Glutamatergic neuron (in vitro differentiated cells): ENCODE measurements at regions not wholly inside any gene's neighbourhood (a gene's known extent, or its start where the extent isn't known, plus 50 kb on each side); places are given as distances from the start of the nearest gene placed in this dataset.
A peak's percentile ranks its signal among the peaks of the same experiment; 100 is the strongest.
"Not testable (repeated sequence)": the region's sequence is repeated elsewhere in the genome, so short reads cannot be mapped to it uniquely, and the experiment has no call there.

ENCODE experiments used
- DNase-seq: peaks from one replicate; pipeline ENCODE4 v3.0.0; 2022
- H3K27ac Mint-ChIP-seq: one replicate; pipeline ENCODE4 v1.8.0; 2020; ENCODE audit warnings: mild to moderate bottlenecking, mixed read lengths, inconsistent platforms; ENCODE audit not compliant: unreplicated experiment
- H3K27me3 Mint-ChIP-seq: one replicate; pipeline ENCODE4 v1.8.0; 2020; ENCODE audit warnings: mild to moderate bottlenecking, moderate library complexity, mixed read lengths, inconsistent platforms; ENCODE audit not compliant: unreplicated experiment
- H3K36me3 Mint-ChIP-seq: one replicate; pipeline ENCODE4 v1.8.0; 2020; ENCODE audit warnings: mild to moderate bottlenecking, mixed read lengths, inconsistent platforms; ENCODE audit not compliant: unreplicated experiment
- H3K4me1 Mint-ChIP-seq: one replicate; pipeline ENCODE4 v1.8.0; 2020; ENCODE audit warnings: mild to moderate bottlenecking, low read depth, mixed read lengths, inconsistent platforms; ENCODE audit not compliant: unreplicated experiment
- H3K4me3 Mint-ChIP-seq: one replicate; pipeline ENCODE4 v1.8.0; 2020; ENCODE audit warnings: mild to moderate bottlenecking, mixed read lengths, inconsistent platforms; ENCODE audit not compliant: unreplicated experiment
- H3K9me3 Mint-ChIP-seq: one replicate; pipeline ENCODE4 v1.8.0; 2020; ENCODE audit warnings: mild to moderate bottlenecking, moderate library complexity, mixed read lengths, inconsistent platforms; ENCODE audit not compliant: unreplicated experiment
- CTCF ChIP-seq: fragments of 200-600 bp; sonication (generic); IDR thresholded peaks from one replicate; pipeline ENCODE4 v1.5.0; 2021; ENCODE audit not compliant: partially characterized antibody, unreplicated experiment

GRCh38 chr9:87040410-87041009 is 93.2 kb upstream of the GAS1 start:
- peak overlapping the region; percentile 50 for H3K27ac Mint-ChIP-seq
- peaks cover 8% of the 10 kb centered on the region for H3K36me3 Mint-ChIP-seq
- no peak for TF ChIP-seq CTCF
- H3K4me1 Mint-ChIP-seq = peaks cover 22% of the 10 kb centered on the region
- H3K27me3 Mint-ChIP-seq = peaks cover 5% of the 10 kb centered on the region
- no peak for DNase-seq
- peak overlapping the region; percentile 84 for H3K4me3 Mint-ChIP-seq
- no peaks in the 10 kb centered on the region for H3K9me3 Mint-ChIP-seq

- Mint-ChIP-seq H3K27ac (peak overlapping the region; percentile 99), H3K4me1 (peaks cover 15% of the 10 kb centered on the region), H3K4me3 (peak overlapping the region; percentile 84)
- H3K27me3 Mint-ChIP-seq, H3K9me3 Mint-ChIP-seq, H3K36me3 Mint-ChIP-seq: not testable (repeated sequence)
- DNase-seq = peak; percentile 18
Observed at GRCh38 chr9:87041553-87042235, 94.4 kb upstream of the GAS1 start.

GRCh38 chr9:87049929-87050608 is 102.8 kb upstream of the GAS1 start:
- H3K4me1 Mint-ChIP-seq, H3K4me3 Mint-ChIP-seq, DNase-seq, H3K27me3 Mint-ChIP-seq, H3K9me3 Mint-ChIP-seq, H3K27ac Mint-ChIP-seq, H3K36me3 Mint-ChIP-seq: not testable (repeated sequence)

- no peak overlapping the region for H3K4me3 Mint-ChIP-seq
- peaks cover 2% of the 10 kb centered on the region for H3K9me3 Mint-ChIP-seq
- no peak for TF ChIP-seq CTCF
- H3K27ac Mint-ChIP-seq = peak overlapping the region; percentile 10
- peaks cover 14% of the 10 kb centered on the region for H3K36me3 Mint-ChIP-seq
- H3K27me3 Mint-ChIP-seq = peaks cover 4% of the 10 kb centered on the region
- H3K4me1 Mint-ChIP-seq = no peaks in the 10 kb centered on the region
- no peak for DNase-seq
Observed at GRCh38 chr9:87054999-87055686, 107.8 kb upstream of the GAS1 start.

DNA sequence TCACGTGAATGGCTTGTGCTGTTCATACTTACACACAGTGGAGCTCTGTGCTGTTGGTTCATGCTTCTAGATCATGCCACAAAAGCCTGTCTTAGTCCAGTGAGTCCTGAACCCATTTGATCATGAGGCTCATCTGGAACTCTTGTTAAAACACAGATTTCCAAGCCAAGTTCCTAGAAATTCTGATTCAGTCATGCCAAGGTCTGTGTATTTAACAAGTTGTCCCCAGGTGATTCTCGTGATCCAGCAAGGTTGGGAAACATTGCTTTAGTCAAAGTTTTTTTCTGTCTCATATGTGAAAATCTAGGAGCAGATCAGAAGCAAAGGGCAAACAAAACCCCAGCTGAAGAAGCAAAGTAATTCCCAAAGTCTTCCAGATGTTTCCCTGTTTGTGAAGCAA is 112.5 kb upstream of the GAS1 start:
- H3K4me3 Mint-ChIP-seq = no peak overlapping the region
- H3K27me3 Mint-ChIP-seq = peaks cover 4% of the 10 kb centered on the region
- no peaks in the 10 kb centered on the region for H3K4me1 Mint-ChIP-seq
- no peak for TF ChIP-seq CTCF
- no peak for DNase-seq
- peaks cover 2% of the 10 kb centered on the region for H3K9me3 Mint-ChIP-seq
- H3K27ac Mint-ChIP-seq = no peak overlapping the region
- peaks cover 14% of the 10 kb centered on the region for H3K36me3 Mint-ChIP-seq

DNA sequence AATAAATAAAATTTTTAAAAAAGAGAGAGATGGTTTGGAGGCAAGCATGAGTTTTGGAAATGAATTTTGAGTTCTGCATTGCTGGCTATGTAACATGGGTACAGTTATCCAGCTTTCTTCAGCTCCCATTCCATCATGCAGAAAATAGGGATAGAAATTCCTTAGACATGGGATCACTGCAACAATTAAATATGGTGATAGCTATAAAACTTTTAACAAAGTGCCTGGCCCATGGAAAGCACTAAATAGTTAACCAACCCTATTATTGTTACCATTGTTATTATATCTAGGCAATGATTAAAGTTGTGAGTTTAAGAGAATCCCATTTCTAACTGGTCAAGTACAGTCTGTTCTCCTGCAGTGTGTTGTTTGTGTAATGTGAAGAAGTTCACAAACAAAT is 115.4 kb upstream of the GAS1 start:
- H3K27ac Mint-ChIP-seq = no peak overlapping the region
- H3K36me3 Mint-ChIP-seq = peaks cover 13% of the 10 kb centered on the region
- H3K4me1 Mint-ChIP-seq = no peaks in the 10 kb centered on the region
- peaks cover 4% of the 10 kb centered on the region for H3K27me3 Mint-ChIP-seq
- no peak for DNase-seq
- TF ChIP-seq CTCF = no peak
- no peak overlapping the region for H3K4me3 Mint-ChIP-seq
- peaks cover 1% of the 10 kb centered on the region for H3K9me3 Mint-ChIP-seq
